Left lobe of liver (tissue), 2 donors: ENCODE measurements at regions not wholly inside any gene's neighbourhood (a gene's known extent, or its start where the extent isn't known, plus 50 kb on each side); places are given as distances from the start of the nearest gene placed in this dataset.
"Not testable (repeated sequence)": the region's sequence is repeated elsewhere in the genome, so short reads cannot be mapped to it uniquely, and the experiment has no call there.

Source experiments
- ATAC-seq: fragments of 200-7000 bp; cut with Tn5 transposase; one replicate; pipeline ENCODE4 v1.9.1; 2020; ENCODE audit warnings: mild to moderate bottlenecking, moderate library complexity
- DNase-seq: peaks from one replicate; pipeline ENCODE4 v3.0.0-alpha.2; 2020; ENCODE audit warnings: low spot score
- donor health status: DM: no; HTN: no; CAD: no; lungs with moderate emphysema.
- donor health status: DM: no; HTN: yes; CAD: no.

DNA sequence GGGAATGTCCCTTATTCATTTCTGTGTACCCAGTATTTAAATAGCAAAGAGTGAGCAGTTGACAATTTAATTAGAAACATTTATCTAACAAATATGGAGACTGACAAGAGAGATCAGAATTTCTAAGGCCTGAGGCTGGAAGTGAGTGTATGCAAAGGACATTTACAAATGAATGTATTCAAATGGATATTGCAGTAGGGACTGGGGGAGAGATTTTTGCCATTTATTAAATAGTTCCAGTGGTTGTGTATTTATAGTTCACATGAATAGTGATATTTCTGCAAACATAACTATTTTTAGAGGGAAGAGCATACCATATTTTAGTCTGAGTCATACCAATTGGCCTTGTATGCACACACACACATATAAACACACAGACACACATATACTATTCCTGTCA lies 592.4 kb downstream of the GLUD2 start:
- DNase-seq, result no peak

DNA sequence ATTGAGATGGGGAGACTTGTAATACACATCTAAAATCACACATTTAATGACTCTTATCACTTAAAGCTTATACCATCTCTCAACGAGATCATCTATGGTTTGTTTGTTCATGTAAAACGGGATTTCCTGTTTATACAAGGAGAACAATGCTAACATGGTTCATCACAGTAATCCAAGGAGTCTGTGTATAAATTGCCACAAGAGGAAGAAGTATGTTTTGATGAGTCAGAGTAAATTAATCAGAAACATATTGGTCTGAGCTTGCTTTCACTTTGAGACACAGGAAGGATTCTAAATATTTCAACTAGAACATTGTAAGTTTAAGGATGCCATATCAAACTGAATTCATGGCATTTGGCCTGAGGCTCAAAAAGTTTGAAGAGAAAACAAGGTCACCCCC lies 594.1 kb downstream of the GLUD2 start:
- no peak for DNase-seq
- no peak for ATAC-seq

More for the DNA sequence above, 592.4 kb downstream of the GLUD2 start:
- ATAC-seq, result no peak

DNA sequence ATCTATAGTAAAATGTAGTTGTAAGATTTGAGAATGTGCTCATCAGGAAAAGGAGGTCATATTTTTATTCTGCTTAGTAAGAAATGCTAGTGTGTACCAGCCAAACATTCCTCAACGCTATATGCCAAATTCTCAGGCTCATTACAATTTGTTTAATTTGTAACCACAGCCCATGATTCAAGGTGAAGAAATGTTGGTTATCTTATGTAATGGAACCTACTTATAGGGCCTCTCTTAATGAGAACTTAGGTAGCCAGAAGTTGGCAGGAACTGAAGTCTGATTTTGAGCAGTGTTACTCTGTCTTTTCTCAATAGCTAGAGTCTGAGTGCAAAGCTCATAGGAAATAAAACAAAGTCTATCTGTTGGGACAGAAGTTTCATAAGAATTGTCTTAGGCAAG lies 595.0 kb downstream of the GLUD2 start:
- ATAC-seq, result no peak
- DNase-seq, result no peak

DNA sequence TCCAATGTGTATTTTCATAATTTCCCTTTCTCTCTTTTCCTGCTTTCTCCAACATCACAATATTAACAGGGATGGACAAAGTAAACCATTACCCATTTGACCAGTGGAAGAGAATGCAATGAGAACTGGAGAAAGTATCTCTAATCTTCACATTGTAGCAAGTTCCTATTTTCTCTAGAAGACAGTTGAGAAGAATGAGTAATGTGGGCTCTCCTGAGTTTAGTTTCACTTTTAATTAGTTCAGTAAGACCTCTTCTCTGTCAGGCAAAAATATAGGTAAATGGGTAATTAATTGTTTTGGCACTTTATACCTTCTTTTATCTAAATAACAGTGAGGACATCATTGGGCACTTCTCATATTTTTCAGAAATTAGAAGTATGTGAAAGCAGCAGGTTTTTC lies 602.0 kb downstream of the GLUD2 start:
- DNase-seq (no peak), ATAC-seq (no peak)

DNA sequence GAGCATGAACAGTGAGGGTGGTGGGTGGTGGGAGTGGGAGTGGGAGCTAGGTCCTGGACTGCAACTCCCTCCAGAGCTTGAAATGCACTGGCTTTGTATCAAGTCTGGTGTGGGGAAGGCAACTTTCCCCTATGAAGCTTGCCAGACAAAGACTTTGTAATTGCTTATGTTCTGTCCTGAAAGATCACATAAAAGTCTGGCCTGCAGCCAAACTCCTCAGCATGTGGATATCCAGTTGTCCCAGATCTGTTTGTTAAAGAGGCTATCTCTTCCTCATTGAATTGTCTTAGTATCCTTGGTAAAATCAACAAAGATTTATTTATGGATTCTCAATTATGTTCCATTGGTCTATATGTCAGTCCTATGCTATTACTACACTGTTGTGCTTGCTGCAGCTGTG lies 607.9 kb downstream of the GLUD2 start:
- ATAC-seq, result no peak
- no peak for DNase-seq

DNA sequence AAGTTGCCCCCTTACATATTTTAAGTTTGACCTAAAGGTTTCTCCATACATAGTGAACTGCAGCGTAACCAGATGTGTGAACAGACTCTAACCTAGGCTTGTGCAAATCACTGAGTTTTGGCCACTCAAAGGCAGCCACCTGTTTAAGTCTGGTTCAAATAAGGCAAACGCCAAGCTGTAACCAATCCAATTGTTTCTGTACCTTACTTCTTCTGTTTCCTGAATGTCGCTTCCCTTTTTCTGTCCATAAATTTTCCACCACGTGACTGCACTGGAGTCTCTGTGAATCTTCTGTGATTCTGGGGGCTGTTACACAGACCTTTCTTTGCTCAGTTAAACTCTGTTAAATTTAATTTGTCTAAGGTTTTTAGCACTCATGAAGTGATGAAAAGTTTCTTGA lies 618.8 kb downstream of the GLUD2 start:
- DNase-seq (no peak), ATAC-seq (no peak)

DNA sequence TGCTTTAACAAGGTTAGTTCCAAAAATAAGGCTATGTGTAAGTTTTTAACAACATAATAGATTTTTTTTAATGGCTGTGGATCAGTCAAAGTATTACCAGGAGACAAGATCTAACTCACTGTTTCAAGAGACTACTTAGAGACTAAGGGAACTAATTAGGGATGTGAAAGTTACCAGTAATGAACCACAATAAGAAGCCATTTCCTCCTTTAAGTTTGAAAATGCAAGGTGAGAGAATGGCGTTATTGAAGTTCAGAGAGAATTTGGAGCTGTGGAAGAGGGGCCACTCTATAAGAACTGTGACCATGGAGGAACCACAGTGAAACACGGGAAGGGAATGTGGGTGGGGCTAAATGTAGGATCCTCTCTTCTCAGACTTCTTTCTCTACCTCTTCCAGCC lies 624.2 kb downstream of the GLUD2 start:
- DNase-seq (no peak), ATAC-seq (no peak)

DNA sequence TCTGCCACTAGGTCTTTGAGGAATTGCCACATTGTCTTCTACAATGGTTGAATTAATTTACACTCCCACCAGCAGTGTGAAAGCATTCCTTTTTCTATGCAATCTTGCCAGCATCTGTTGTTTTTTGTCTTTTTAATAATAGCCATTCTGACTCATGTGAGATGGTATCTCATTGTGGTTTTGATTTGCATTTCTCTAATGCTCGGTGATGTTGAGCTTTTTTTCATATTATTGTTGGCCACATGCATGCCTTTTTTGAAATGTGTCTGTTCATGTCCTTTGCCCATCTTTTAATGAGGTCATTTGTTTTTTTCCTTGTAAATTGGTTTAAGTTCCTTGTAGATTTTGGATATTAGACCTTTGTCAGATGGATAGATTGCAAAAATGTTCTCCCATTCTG lies 661.8 kb downstream of the GLUD2 start:
- ATAC-seq, DNase-seq: not testable (repeated sequence)

DNA sequence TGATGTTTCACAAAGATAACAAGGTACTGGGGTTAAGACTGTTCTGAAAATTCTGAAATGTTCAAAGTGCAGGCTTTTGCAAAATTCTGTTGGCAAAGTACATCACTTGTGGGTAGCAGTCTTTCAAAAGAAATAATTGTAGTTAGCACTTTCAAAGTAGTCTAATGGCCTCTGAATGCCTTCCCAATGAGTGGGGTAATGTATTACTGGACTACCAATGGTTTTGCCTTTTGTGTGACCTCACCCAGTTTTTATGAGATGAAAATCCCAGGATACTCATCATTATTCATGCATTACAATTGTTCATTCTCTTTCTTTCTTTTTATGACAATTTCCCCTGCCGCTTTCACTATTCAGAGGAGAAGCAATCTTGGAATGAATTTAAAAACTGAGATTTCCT lies 686.1 kb downstream of the GLUD2 start:
- ATAC-seq (no peak), DNase-seq (no peak)

DNA sequence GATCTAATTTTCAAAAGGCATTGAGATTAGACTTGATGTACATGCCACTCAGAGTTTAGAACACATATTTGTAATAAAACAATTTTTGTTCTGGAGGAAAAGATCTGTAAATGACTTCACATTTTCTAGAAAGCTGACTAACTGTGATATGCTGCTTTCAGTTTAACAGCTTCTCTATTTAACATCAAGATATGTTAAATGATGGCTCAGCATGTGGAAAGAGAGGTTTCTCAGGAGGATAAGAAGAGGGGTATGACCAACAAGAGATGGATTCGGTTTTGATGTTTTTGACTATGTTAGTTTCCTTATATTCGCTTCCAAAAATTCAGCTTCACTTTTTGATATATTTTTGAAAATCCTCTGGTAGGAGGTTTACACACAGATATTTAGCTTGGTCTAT lies 698.7 kb downstream of the GLUD2 start:
- DNase-seq, result no peak
- no peak for ATAC-seq

DNA sequence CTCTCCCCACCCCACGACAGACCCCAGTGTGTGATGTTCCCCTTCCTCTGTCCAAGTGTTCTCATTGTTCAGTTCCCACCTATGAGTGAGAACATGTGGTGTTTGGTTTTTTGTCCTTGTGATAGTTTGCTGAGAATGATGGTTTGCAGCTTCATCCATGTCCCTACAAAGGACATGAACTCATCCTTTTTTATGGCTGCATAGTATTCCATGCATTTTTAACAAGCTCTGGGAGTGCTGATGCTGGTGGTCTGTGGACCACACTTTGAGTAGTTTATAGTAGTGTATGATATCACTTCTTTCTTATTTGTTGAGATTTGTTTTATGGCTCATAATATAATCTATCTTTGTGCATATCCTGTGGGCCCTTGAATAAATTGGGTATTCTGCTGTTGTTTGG lies 706.2 kb downstream of the GLUD2 start:
- DNase-seq, ATAC-seq: not testable (repeated sequence)

DNA sequence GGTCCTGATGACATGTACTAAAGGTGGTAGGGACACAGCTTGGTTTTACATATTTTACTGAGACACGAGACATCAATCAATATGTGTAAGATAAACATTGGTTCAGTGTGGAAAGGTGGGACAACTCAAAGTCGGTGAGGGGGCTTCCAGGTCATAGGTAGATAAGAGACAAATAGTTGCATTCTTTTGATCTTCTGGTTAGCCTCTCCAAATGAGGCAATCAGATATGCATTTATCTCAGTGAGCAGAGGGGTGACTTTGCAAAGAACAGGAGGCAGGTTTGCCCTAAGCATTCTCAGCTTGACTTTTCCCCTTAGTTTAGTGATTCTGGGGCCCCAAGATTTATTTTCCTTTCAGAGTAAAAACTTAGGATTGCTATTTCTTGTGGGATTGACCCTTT lies 706.9 kb downstream of the GLUD2 start:
- no peak for DNase-seq
- no peak for ATAC-seq

DNA sequence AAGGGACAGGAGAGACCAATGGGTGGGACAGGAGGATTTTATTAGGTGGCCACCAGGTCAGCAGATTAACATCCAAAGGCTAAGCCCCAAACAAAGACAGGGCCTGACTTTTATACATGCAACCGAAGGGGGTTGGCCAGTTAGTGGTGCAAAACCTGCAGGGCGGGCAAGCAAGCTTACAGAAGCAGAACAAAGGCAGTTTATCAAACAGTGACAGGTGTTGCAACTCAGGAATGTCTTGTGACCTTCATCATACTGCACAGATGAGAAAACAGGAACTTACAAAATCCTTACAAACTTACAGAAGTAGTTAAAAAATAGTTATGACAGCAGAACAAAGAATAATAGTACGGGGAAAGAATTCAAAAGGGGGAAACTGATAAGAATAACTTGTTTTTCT lies 708.1 kb downstream of the GLUD2 start:
- ATAC-seq (no peak), DNase-seq (no peak)

DNA sequence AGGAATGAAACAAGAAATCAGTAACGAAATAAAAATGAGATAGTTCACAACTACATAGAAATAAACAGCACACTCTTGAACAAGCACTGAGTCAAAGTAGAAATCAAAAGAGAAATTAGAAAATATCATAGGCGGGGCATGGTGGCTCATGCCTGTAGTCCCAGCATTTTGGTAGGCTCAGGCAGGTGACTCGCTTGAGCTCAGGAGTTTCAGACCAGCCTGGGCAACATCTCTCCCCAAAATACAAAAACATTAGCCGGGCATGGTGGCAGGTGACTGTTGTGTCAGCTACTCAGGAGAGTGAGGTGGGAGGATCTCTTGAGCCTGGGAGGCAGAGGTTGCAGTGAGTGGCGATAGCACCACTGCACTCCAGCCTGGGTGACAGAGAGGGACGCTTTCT lies 714.4 kb downstream of the GLUD2 start:
- no peak for DNase-seq

DNA sequence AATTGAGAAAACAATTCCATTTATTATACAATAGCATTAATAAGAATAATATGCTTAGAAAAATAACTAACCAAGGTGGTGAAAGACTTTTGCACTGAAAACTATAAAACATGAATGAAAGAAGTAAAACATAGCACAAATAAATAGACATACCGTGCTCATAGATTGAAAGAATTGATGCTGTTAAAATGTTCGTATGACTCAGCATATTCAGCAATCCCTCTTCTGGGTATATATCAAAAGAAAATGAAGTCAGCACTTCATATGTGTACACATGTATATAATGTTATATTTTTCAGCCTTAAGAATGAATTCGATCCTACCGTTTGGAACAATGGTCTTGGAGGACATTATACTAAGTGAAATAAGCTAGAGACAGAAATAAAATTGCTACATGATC lies 716.3 kb downstream of the GLUD2 start:
- ATAC-seq, result no peak
- DNase-seq, result no peak

More for the DNA sequence above, 714.4 kb downstream of the GLUD2 start:
- ATAC-seq, result no peak

DNA sequence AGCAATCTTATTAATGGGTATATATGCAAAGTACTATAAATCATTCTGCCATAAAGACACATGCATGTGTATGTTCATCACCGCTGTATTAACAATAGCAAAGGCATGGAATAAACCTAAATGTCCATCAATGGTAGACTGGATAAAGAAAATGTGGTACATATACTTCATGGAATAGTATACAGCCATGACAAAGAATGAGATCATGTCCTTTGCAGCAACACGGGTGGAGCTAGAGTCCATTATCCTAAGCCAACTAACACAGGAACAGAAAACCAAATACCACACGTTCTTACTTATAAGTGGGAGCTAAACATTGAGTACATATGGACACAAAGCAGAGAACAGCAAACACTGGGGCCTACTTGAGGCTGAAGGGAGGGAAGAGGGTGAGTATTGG lies 720.8 kb downstream of the GLUD2 start:
- ATAC-seq, DNase-seq: not testable (repeated sequence)

DNA sequence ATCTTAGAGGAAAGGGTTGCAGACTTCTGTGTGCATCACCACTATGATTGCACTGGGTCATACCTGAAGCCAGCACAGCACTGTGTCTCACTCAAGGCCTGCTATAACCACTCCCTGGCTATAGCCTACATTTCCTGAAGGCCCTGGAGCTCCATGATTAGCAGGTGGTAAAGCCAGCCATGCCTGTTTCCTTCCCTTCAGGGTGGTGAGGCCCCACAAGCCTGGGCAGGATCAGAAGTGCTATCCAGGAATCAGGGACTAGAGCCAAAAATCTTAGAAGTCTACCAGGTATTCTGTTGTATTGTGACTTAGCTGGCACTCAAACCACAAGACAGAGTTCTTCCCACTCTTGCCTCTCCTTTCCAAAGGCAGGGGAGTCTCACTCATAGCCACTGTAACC lies 734.6 kb downstream of the GLUD2 start:
- no peak for ATAC-seq

DNA sequence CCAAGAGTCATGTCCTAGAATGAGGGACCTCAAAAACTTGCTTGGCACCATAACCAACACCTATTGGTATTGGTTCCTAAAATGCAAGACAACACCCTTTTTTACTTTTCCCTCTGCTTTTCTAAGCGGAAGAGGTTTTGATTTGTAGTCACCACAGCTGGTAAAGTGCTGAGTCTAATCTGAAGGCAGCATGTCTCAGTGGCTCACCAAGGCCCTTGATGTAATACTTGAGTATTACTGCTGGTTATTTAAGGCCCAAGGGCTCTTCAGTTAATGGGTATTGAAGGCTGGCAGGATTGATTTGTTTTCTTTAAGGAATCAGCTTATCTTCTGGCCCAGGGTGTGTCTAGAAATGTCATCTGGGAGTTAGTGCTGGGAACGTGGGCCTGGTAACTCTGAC lies 735.1 kb downstream of the GLUD2 start:
- ATAC-seq, result no peak
- DNase-seq, result no peak

More for the DNA sequence above, 734.6 kb downstream of the GLUD2 start:
- no peak for DNase-seq

DNA sequence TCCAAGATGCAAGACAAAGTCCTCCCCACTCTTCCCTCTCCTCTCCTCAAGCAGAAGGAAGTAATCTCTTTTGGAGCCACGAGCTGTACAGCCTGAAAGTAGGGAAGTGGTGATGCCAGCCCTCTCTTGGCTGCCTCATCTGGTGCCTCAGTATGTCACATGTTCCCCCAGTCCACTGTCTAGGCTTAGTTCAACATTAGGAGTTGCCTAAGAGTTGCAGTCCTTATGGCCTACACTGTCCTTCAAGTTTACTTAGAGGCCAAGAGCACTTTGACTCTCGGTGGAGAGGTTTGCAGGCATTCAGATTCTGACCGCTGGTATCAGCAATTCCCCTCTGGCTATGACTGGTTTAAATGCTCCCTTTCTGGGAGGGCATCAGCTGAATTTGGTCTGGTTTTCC lies 735.6 kb downstream of the GLUD2 start:
- no peak for DNase-seq
- ATAC-seq, result no peak

DNA sequence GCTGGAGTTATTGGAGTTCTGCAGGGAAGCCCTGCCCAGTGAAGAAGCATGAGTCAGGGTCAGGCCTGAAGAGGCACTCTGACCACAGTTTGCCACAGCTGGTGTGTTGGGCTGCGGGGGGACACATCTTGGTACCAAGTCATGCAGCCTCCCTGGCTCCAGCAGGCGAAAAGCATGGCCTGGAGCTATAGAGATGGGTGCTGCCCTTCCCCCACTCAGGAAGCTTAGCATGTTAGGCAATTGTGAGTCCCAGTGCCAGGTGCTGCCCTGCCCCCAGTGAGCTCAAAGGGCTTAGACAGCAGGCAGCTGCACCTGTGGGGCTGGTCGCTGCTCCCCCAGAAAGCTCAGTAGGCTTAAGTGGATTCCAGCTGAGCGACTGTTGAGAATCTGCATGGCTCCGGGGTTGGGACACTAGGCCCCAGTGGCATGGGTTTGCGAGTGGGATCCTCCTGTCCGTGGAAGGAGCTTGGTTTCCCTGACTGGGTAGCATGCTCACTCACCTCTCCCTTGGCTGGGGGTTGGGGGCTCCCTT lies 755.5 kb downstream of the GLUD2 start:
- ATAC-seq (no peak), DNase-seq (no peak)

DNA sequence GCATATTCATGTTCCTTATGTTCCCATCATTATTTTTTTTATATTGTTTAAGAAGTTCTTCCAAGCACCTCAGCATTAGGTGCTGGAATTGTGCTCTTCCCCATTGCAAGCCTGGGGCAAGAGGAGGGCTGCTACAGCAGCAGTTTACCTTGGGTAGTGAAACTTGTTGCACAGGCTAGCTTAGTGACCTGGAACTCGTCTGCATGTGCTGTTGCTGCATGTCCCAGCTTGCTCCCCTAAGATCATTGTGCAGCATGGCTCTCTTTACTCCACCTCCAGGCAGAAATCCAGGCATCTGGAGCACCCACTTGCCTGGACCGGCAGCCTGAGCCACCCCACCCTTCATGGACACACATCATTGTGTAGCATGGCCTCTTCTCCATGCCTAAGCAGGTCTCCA lies 776.0 kb downstream of the GLUD2 start:
- DNase-seq (no peak), ATAC-seq (no peak)

DNA sequence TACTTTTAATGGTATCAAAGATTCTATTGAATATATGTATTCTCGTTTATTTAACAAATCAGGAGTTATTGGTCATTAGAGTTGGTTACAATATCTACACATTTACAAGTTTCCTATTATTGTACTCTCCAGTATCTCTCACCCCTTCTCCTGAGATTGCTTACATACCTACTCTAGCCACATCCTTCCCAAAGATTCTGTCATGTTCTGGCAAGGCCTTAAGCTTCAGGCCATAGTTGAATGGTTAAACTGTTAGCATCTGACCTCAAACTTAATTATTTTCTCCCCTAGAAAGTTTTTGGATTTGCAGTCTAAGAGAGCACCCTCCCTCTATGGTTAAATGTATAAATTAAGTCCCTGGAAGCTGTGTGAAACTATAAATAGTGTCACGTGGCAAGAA lies 784.2 kb downstream of the GLUD2 start:
- DNase-seq, result no peak
- ATAC-seq, result no peak

DNA sequence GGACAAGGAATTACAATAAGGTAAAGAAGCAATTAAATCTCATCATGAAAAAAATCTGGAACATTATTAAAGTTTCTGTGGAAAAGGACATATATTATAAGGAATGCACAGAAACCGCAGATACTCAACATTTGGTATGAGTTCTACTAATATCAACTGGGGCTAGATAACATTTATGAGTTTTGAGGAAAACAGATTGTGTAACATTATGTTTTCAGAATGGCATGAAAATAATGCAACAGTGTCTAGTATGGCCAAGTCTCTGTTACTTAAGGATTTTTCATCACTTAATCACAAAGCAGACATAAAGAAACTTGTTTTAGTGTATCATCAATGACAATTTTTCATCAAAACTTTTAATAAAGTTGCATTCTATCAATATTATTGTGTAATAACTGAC lies 785.0 kb downstream of the GLUD2 start:
- DNase-seq (no peak), ATAC-seq (no peak)

DNA sequence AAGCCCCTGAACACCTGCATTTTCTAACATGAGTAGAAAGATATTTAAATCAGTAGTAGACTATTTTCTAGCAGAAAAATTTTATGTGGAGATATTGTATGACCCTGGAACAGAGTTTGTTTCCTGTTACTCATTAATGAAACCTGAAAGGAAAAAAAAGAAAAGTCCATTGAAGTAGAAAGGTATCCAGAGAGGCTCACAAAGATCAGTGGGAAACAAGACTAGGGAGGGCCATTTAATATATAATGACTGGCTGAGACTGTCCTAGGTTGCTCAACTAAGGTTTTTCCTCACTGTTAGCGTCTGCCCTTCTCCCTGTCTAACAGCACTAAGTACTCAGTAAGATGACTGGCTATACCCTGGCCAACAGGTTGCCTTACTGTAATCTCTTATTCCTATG lies 788.6 kb downstream of the GLUD2 start:
- DNase-seq, result no peak
- no peak for ATAC-seq
